ENCODE measurements at regions not wholly inside any gene's neighbourhood (a gene's known extent, or its start where the extent isn't known, plus 50 kb on each side); places are given as distances from the start of the nearest gene placed in this dataset.
"Not testable (repeated sequence)": the region's sequence is repeated elsewhere in the genome, so short reads cannot be mapped to it uniquely, and the experiment has no call there.

GRCh38 chr1:240722788-240723187 is 110.8 kb upstream of the GREM2 start:
- DNase-seq (ENCODE audit: low spot score) = no peak

GRCh38 chr1:240720976-240721375 is 109.0 kb upstream of the GREM2 start:
- DNase-seq (ENCODE audit: low spot score) = no peak

GRCh38 chr1:240719953-240720700 is 108.2 kb upstream of the GREM2 start:
- no peak for DNase-seq (ENCODE audit: low spot score)

- not testable (repeated sequence) for DNase-seq (ENCODE audit: low spot score)
Measured at GRCh38 chr1:240716538-240716937, 104.6 kb upstream of the GREM2 start.

- no peak for DNase-seq (ENCODE audit: low spot score)
Measured at GRCh38 chr1:240714568-240715292, 102.8 kb upstream of the GREM2 start.

- DNase-seq (ENCODE audit: low spot score) = no peak
Measured at GRCh38 chr1:240712014-240712731, 100.2 kb upstream of the GREM2 start.

- DNase-seq (ENCODE audit: low spot score) = no peak
Measured at GRCh38 chr1:240711020-240711419, 99.1 kb upstream of the GREM2 start.

- no peak for DNase-seq (ENCODE audit: low spot score)
Measured at GRCh38 chr1:240709676-240710075, 97.7 kb upstream of the GREM2 start.

GRCh38 chr1:240706150-240706935 is 94.4 kb upstream of the GREM2 start:
- DNase-seq (ENCODE audit: low spot score) = no peak

- no peak for DNase-seq (ENCODE audit: low spot score)
Measured at GRCh38 chr1:240705579-240705978, 93.6 kb upstream of the GREM2 start.

- no peak for DNase-seq (ENCODE audit: low spot score)
Measured at GRCh38 chr1:240701412-240701811, 89.5 kb upstream of the GREM2 start.

GRCh38 chr1:240695416-240695815 is 83.5 kb upstream of the GREM2 start:
- no peak for DNase-seq (ENCODE audit: low spot score)

- no peak for DNase-seq (ENCODE audit: low spot score)
Measured at GRCh38 chr1:240693844-240694243, 81.9 kb upstream of the GREM2 start.

GRCh38 chr1:240693036-240693435 is 81.1 kb upstream of the GREM2 start:
- DNase-seq (ENCODE audit: low spot score) = no peak

- DNase-seq (ENCODE audit: low spot score) = peak; percentile 17
Measured at GRCh38 chr1:240691909-240692705, 80.2 kb upstream of the GREM2 start.

- DNase-seq (ENCODE audit: low spot score) = no peak
Measured at GRCh38 chr1:240691501-240691900, 79.5 kb upstream of the GREM2 start.

GRCh38 chr1:240687820-240688219 is 75.9 kb upstream of the GREM2 start:
- no peak for DNase-seq (ENCODE audit: low spot score)

GRCh38 chr1:240683576-240683975 is 71.6 kb upstream of the GREM2 start:
- no peak for DNase-seq (ENCODE audit: low spot score)

- DNase-seq (ENCODE audit: low spot score) = no peak
Measured at GRCh38 chr1:240682859-240683242, 70.9 kb upstream of the GREM2 start.

- no peak for DNase-seq (ENCODE audit: low spot score)
Measured at GRCh38 chr1:240682166-240682858, 70.4 kb upstream of the GREM2 start.
